Osteocyte (in vitro differentiated cells): ENCODE measurements at regions not wholly inside any gene's neighbourhood (a gene's known extent, or its start where the extent isn't known, plus 50 kb on each side); places are given as distances from the start of the nearest gene placed in this dataset.

ENCODE experiments used
- DNase-seq: peaks from one replicate; pipeline ENCODE4 v3.0.0; 2021; ENCODE audit warnings: mixed read lengths; ENCODE audit not compliant: unreplicated experiment; ENCODE audit errors: extremely low spot score
- H3K27ac Mint-ChIP-seq: one replicate; pipeline ENCODE4 v1.8.0; 2021; ENCODE audit warnings: mild to moderate bottlenecking, mixed read lengths; ENCODE audit not compliant: unreplicated experiment
- H3K27me3 Mint-ChIP-seq: one replicate; pipeline ENCODE4 v1.8.0; 2021; ENCODE audit warnings: mixed read lengths; ENCODE audit not compliant: unreplicated experiment
- H3K36me3 Mint-ChIP-seq: one replicate; pipeline ENCODE4 v1.8.0; 2021; ENCODE audit warnings: mixed read lengths; ENCODE audit not compliant: unreplicated experiment
- H3K4me1 Mint-ChIP-seq: one replicate; pipeline ENCODE4 v1.8.0; 2021; ENCODE audit warnings: mixed read lengths; ENCODE audit not compliant: unreplicated experiment
- H3K4me3 Mint-ChIP-seq: one replicate; pipeline ENCODE4 v1.8.0; 2021; ENCODE audit warnings: mild to moderate bottlenecking, moderate library complexity, mixed read lengths; ENCODE audit not compliant: unreplicated experiment
- H3K9me3 Mint-ChIP-seq: one replicate; pipeline ENCODE4 v1.8.0; 2021; ENCODE audit warnings: mixed read lengths; ENCODE audit not compliant: unreplicated experiment
- CTCF ChIP-seq: fragments of 200-600 bp; sonication (generic); IDR thresholded peaks from 2 replicates; pipeline ENCODE4 v1.5.0; 2021; ENCODE audit warnings: antibody characterized with exemption, mild to moderate bottlenecking, moderate library complexity

DNA sequence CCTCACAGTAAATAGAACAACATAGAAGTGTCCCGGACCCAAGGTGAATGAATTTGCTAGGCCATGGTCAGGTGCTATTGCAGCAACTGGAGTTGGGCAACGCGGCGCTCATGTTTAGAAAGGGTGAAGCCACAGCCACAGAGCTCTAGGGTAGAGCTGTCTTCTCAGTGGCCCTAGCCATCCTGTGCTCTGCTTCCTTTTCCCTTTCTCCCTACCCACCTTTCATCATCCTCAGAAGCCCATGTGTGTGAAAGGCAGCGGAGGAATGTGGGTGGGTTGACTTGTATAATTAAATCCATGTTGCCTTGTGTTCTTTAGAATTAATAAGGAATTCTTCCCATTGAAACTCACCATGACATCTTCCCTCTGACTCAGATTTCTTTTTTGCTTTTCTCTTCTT, 336.7 kb downstream of the OSR1 start:
- Mint-ChIP-seq H3K4me1 (peaks cover 20% of the 10 kb centered on the region), H3K36me3 (no peaks in the 10 kb centered on the region), H3K27ac (peak overlapping the region; percentile 72), H3K27me3 (no peaks in the 10 kb centered on the region), H3K4me3 (no peak overlapping the region), H3K9me3 (no peaks in the 10 kb centered on the region)
- no peak for TF ChIP-seq CTCF
- DNase-seq, result no peak

- DNase-seq, result no peak
- Mint-ChIP-seq H3K4me3 (no peak overlapping the region), H3K27me3 (no peaks in the 10 kb centered on the region), H3K9me3 (no peaks in the 10 kb centered on the region), H3K36me3 (no peaks in the 10 kb centered on the region), H3K27ac (peak overlapping the region; percentile 72), H3K4me1 (peaks cover 20% of the 10 kb centered on the region)
- TF ChIP-seq CTCF, result no peak
Observed at GRCh38 chr2:19021100-19021476, 337.3 kb downstream of the OSR1 start.

DNA sequence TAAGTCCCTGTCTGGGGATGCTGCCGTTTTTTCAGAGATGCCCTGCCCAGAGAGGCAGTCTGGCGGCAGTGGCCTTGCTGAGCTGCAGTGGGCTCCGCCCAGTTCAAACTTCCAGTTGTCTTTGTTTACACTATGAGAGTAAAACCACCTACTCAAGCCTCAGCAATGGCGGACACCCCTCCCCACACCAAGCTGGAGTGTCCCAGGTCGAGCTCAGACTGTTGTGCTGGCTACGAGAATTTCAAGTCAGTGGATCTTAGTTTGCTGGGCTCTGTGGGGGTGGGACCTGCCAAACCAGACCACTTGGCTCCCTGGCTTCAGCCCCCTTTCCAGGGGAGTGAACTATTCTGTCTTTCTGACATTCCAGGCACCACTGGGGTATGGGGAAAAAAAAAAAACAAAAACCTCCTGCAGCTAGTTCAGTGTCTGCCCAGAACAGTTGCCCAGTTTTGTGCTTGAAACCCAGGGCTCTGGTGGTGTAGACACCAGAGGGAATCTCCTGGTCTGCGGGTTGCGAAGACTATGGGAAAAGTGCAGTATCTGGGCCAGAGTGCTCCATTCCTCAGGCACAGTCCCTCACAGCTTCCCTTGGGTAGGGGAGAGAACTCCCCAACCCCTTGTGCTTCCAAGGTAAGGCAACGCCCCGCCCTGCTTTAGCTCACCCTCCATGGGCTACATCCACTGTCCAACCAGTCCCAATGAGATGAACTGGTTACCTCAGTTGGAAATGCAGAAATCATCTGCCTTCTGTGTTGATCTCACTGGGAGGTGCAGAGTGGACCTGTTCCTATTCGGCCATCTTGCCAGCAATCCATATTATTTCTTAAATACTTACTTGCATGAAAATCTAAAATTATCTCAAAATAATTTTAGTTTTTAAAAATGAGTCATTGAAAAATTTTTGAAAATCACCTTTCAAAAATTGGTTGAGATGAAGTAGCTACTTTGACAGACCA, 338.0 kb downstream of the OSR1 start:
- H3K36me3 Mint-ChIP-seq, result no peaks in the 10 kb centered on the region
- H3K27ac Mint-ChIP-seq, result peak overlapping the region; percentile 50
- TF ChIP-seq CTCF, result no peak
- no peaks in the 10 kb centered on the region for H3K9me3 Mint-ChIP-seq
- H3K4me1 Mint-ChIP-seq, result peaks cover 20% of the 10 kb centered on the region
- H3K27me3 Mint-ChIP-seq, result no peaks in the 10 kb centered on the region
- DNase-seq, result no peak
- no peak overlapping the region for H3K4me3 Mint-ChIP-seq

GRCh38 chr2:19009510-19009909, 348.9 kb downstream of the OSR1 start:
- no peak for DNase-seq
- H3K27ac Mint-ChIP-seq, result no peak overlapping the region

More at GRCh38 chr2:19009510-19009909, 348.9 kb downstream of the OSR1 start:
- Mint-ChIP-seq H3K9me3 (no peaks in the 10 kb centered on the region), H3K36me3 (no peaks in the 10 kb centered on the region), H3K4me3 (no peak overlapping the region), H3K4me1 (no peaks in the 10 kb centered on the region), H3K27me3 (no peaks in the 10 kb centered on the region)
- no peak for TF ChIP-seq CTCF
